K562 (cell line): ENCODE measurements at regions not wholly inside any gene's neighbourhood (a gene's known extent, or its start where the extent isn't known, plus 50 kb on each side); places are given as distances from the start of the nearest gene placed in this dataset.

Experiments used
- E2F5 ChIP-seq: sonication (generic); formaldehyde crosslinking; IDR thresholded peaks from 2 replicates; pipeline ENCODE4 v1.8.0; 2022; ENCODE audit warnings: mild to moderate bottlenecking, missing genetic modification reagents
- POLR2A ChIP-seq: fragments of 450-650 bp; conservative IDR thresholded peaks from 2 replicates; pipeline ENCODE4 v1.6.1; 2016
- TCFL5 ChIP-seq: fragments of 250-450 bp; sonication (Bioruptor Pico); conservative IDR thresholded peaks from 2 replicates; pipeline ENCODE4 v1.6.1; 2021; ENCODE audit warnings: mild to moderate bottlenecking, moderate library complexity, matching md5 sums
- ZSCAN29 ChIP-seq: fragments of 450-650 bp; IDR thresholded peaks from 2 replicates; pipeline ENCODE4 v1.6.1; 2017
- TF ChIP-seq, protein P1 (sequence below), 2 experiments: fragments of 450-650 bp in 1 of 2; sonication (generic) in 1 of 2; formaldehyde crosslinking in 1 of 2; IDR thresholded peaks; 2 replicates each; pipeline versions ENCODE4 v1.7.1 to v1.9.0; 2016 to 2022; ENCODE audit warnings: inconsistent platforms in 1 of 2, mild to moderate bottlenecking in 1 of 2, missing genetic modification reagents in 1 of 2
- TF ChIP-seq, protein P2 (sequence below): sonication (generic); formaldehyde crosslinking; IDR thresholded peaks from 2 replicates; pipeline ENCODE4 v1.8.0; 2022; ENCODE audit warnings: mild to moderate bottlenecking, low read depth, missing genetic modification reagents

- TF ChIP-seq, protein P1, sequence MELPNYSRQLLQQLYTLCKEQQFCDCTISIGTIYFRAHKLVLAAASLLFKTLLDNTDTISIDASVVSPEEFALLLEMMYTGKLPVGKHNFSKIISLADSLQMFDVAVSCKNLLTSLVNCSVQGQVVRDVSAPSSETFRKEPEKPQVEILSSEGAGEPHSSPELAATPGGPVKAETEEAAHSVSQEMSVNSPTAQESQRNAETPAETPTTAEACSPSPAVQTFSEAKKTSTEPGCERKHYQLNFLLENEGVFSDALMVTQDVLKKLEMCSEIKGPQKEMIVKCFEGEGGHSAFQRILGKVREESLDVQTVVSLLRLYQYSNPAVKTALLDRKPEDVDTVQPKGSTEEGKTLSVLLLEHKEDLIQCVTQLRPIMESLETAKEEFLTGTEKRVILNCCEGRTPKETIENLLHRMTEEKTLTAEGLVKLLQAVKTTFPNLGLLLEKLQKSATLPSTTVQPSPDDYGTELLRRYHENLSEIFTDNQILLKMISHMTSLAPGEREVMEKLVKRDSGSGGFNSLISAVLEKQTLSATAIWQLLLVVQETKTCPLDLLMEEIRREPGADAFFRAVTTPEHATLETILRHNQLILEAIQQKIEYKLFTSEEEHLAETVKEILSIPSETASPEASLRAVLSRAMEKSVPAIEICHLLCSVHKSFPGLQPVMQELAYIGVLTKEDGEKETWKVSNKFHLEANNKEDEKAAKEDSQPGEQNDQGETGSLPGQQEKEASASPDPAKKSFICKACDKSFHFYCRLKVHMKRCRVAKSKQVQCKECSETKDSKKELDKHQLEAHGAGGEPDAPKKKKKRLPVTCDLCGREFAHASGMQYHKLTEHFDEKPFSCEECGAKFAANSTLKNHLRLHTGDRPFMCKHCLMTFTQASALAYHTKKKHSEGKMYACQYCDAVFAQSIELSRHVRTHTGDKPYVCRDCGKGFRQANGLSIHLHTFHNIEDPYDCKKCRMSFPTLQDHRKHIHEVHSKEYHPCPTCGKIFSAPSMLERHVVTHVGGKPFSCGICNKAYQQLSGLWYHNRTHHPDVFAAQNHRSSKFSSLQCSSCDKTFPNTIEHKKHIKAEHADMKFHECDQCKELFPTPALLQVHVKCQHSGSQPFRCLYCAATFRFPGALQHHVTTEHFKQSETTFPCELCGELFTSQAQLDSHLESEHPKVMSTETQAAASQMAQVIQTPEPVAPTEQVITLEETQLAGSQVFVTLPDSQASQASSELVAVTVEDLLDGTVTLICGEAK (IDR thresholded peaks at IDR 0.05): no peak
- TF ChIP-seq, protein P1 (CRISPR knock-in tag; IDR thresholded peaks at IDR 0.05): no peak
- TF ChIP-seq POLR2A (no peak), E2F5 (CRISPR knock-in tag) (no peak), ZSCAN29 (no peak), TCFL5 (CRISPR knock-in tag) (no peak)
- TF ChIP-seq, protein P2, sequence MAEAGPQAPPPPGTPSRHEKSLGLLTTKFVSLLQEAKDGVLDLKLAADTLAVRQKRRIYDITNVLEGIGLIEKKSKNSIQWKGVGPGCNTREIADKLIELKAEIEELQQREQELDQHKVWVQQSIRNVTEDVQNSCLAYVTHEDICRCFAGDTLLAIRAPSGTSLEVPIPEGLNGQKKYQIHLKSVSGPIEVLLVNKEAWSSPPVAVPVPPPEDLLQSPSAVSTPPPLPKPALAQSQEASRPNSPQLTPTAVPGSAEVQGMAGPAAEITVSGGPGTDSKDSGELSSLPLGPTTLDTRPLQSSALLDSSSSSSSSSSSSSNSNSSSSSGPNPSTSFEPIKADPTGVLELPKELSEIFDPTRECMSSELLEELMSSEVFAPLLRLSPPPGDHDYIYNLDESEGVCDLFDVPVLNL: no peak
Measured at GRCh38 chr7:46224363-46224762, 303.3 kb upstream of the IGFBP3 start (continued).
